ENCODE measurements at regions not wholly inside any gene's neighbourhood (a gene's known extent, or its start where the extent isn't known, plus 50 kb on each side); places are given as distances from the start of the nearest gene placed in this dataset.

GRCh38 chr6:165749163-165749562 lies 86.1 kb upstream of the PDE10A start:
- no peak for TF ChIP-seq TARDBP (IDR thresholded peaks at IDR 0.05)
- no peak for TF ChIP-seq HDGF (IDR thresholded peaks at IDR 0.05; ENCODE audit: borderline replicate concordance)
- TF ChIP-seq NFRKB (IDR thresholded peaks at IDR 0.05) = no peak
- no peak for TF ChIP-seq SUZ12 (IDR thresholded peaks at IDR 0.05)
- no peak for TF ChIP-seq SP1 (IDR thresholded peaks at IDR 0.05)
- TF ChIP-seq FOXM1 (IDR thresholded peaks at IDR 0.05; ENCODE audit: borderline replicate concordance) = no peak
- TF ChIP-seq BHLHE40 (IDR thresholded peaks at IDR 0.05; ENCODE audit: borderline replicate concordance) = no peak
- TF ChIP-seq ELF4 (IDR thresholded peaks at IDR 0.05) = no peak
- no peak for TF ChIP-seq PKNOX1 (IDR thresholded peaks at IDR 0.05)
- no peak for TF ChIP-seq ZNF384 (IDR thresholded peaks at IDR 0.05)
- no peak for TF ChIP-seq ARNT (IDR thresholded peaks at IDR 0.05)
- TF ChIP-seq LEF1 (IDR thresholded peaks at IDR 0.05; ENCODE audit: borderline replicate concordance) = no peak

All from HEK293T (cell line).